ENCODE measurements at regions not wholly inside any gene's neighbourhood (a gene's known extent, or its start where the extent isn't known, plus 50 kb on each side); places are given as distances from the start of the nearest gene placed in this dataset.

DNA sequence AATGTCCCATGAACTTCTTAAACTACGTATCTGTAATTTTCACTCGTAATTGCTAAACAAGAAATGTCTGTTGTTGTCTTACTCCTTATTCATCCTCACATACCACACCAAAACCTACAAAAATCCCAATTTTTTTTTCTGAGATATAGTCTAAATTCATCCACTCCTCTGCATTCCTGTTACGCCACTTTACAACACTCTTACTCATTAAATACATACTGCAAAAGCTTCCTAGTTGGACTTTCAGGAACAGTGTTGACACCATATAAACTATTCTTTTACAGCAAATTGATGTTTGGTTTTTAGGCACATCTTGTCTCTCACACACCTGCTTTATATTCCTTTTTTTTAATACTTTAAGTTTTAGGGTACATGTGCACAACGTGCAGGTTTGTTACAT is 934.9 kb upstream of the CADM2 start:
- H3K4me3 ChIP-seq (ENCODE audit: low read depth, low read length), result no peak overlapping the region
- TF ChIP-seq, protein P1, sequence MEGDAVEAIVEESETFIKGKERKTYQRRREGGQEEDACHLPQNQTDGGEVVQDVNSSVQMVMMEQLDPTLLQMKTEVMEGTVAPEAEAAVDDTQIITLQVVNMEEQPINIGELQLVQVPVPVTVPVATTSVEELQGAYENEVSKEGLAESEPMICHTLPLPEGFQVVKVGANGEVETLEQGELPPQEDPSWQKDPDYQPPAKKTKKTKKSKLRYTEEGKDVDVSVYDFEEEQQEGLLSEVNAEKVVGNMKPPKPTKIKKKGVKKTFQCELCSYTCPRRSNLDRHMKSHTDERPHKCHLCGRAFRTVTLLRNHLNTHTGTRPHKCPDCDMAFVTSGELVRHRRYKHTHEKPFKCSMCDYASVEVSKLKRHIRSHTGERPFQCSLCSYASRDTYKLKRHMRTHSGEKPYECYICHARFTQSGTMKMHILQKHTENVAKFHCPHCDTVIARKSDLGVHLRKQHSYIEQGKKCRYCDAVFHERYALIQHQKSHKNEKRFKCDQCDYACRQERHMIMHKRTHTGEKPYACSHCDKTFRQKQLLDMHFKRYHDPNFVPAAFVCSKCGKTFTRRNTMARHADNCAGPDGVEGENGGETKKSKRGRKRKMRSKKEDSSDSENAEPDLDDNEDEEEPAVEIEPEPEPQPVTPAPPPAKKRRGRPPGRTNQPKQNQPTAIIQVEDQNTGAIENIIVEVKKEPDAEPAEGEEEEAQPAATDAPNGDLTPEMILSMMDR (IDR thresholded peaks at IDR 0.05; ENCODE audit: control insufficient read depth, extremely low read depth, insufficient read depth), result no peak
- DNase-seq (ENCODE audit: low read depth), result no peak

DNA sequence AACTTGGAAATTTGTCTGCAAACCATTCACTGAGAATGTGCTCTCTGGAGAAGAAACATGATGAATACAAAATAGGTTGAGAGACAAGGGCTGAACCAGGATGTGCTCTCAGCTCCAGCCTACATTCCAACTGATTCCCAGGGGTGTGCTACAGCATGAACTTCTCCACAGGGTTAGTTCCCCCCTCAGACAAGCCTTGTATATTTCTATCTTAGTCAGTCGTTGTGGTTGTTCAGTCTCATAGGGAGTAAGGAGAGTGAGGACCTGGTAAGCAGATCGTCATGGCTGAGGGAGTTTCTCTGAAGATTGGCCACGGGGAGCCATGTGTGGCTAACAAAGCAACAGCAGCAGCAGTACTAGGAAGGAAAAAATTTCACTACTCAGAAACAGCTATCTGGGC is 919.7 kb upstream of the CADM2 start:
- DNase-seq (ENCODE audit: low read depth), result no peak
- H3K4me3 ChIP-seq (ENCODE audit: low read depth, low read length), result no peak overlapping the region
- TF ChIP-seq, protein P1 (IDR thresholded peaks at IDR 0.05; ENCODE audit: control insufficient read depth, extremely low read depth, insufficient read depth), result no peak

DNA sequence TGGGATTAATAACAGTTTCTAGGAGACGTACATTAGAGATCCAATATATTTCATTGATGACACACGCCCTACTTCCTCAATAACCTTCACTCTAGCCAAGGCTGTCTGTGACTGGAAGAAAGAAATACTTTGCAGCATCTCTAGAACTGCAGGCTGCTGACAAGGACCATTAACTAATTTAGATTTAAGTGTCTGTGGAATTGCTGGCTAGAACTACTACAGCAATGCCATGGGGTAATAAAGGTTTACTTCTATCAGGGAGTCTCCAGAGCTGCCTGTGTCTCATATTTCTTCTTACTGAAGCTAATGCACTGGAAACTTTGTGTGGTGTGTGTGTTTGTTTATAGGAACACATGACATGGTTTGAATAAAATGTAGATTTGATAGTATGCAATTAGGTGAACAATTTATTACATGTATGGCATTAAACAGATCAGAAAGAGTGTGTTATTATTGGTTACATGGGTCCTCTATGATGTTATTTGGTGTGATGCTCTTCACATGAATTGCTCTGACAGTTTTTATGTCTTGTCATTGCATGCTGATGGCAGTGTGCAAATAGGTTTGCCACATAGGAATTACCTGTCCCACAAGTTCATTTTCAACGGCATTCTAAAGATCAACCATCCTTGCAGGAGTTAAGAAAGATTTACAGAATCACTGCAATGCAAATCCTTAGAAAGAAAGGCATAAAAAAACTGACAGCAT is 916.2 kb upstream of the CADM2 start:
- H3K4me3 ChIP-seq (ENCODE audit: low read depth, low read length), result no peak overlapping the region
- DNase-seq (ENCODE audit: low read depth), result no peak
- TF ChIP-seq, protein P1 (IDR thresholded peaks at IDR 0.05; ENCODE audit: control insufficient read depth, extremely low read depth, insufficient read depth), result no peak

DNA sequence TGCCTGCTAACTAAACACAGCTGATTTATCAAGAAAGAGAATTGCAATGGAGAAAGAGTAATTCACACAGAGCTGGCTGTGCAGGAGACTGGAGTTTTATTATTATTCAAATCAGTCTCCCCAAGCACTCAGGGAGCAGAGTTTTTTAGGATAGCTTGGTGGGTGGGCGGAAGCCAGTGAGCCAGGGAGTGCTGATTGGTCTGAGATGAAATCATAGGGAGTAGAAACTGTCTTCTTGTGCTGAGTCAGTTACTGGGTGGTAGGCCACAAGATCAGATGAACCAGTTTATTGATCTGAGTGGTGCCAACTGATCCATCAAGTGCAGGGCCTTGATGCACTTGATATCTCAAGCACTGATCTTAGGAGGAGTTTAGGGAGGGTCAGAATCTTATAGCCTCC is 891.9 kb upstream of the CADM2 start:
- no peak overlapping the region for H3K4me3 ChIP-seq (ENCODE audit: low read depth, low read length)
- no peak for DNase-seq (ENCODE audit: low read depth)
- TF ChIP-seq, protein P1 (IDR thresholded peaks at IDR 0.05; ENCODE audit: control insufficient read depth, extremely low read depth, insufficient read depth), result no peak

DNA sequence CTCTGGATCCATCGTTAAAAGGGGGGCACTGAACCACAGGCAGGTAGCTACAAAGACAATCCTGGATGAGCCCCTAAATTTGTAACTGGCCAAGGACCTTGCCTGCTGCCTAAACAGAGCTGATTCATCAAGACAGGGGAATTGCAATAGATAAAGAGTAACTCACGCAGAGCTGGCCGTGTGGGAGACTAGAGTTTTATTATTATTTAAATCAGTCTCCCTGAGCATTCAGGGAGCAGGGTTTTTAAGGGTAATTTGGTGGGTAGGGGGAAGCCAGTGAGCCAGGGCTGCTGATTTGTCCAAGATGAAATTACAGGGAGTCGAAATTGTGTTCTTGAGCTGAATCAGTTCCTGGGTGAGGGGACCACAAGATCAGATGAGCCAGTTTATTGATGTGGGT is 885.1 kb upstream of the CADM2 start:
- H3K4me3 ChIP-seq (ENCODE audit: low read depth, low read length), result no peak overlapping the region
- DNase-seq (ENCODE audit: low read depth), result no peak
- TF ChIP-seq, protein P1 (IDR thresholded peaks at IDR 0.05; ENCODE audit: control insufficient read depth, extremely low read depth, insufficient read depth), result no peak

DNA sequence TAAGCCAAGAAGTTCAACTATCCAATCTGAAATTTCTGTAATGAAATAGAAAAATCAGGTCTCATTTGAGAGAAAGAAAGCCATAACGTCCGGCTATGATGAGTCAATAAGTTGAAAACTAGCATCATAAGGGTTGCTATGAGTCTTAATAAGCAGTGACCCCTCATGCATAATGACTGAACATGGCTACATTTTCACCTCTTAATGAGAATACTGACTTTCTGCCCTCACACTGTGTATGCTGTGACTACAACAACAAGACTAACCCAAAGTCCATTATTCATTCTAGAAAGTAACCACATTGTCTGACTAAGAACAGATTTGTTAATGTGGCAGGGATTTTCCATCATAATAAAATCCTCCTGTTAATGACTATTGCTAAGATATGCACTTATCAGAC is 884.0 kb upstream of the CADM2 start:
- H3K4me3 ChIP-seq (ENCODE audit: low read depth, low read length), result no peak overlapping the region
- TF ChIP-seq, protein P1 (IDR thresholded peaks at IDR 0.05; ENCODE audit: control insufficient read depth, extremely low read depth, insufficient read depth), result no peak
- DNase-seq (ENCODE audit: low read depth), result no peak

DNA sequence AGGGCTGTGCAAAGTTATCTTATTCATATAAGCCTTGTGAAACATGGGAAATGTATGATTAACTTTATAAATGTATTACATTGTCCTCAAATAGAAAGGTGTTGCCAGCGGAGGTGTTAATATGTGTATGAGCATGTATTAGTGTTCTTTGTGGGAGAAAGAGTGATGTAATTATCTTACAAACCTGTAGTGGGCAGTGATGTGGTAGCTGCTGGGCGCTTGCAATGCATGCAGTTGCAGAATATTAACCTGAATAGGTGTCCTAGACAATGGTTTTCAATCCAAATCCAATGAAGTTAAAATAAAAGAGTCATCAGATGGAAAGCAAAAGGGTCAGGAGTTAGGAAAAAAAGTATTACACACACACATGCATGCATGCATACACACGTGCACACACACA is 881.3 kb upstream of the CADM2 start:
- H3K4me3 ChIP-seq (ENCODE audit: low read depth, low read length), result no peak overlapping the region
- DNase-seq (ENCODE audit: low read depth), result peak; percentile 8
- TF ChIP-seq, protein P1 (IDR thresholded peaks at IDR 0.05; ENCODE audit: control insufficient read depth, extremely low read depth, insufficient read depth), result peak; percentile 70
